IMR-90 (cell line): ENCODE measurements at regions not wholly inside any gene's neighbourhood (a gene's known extent, or its start where the extent isn't known, plus 50 kb on each side); places are given as distances from the start of the nearest gene placed in this dataset.

Experiments used
- ATAC-seq: fragments of 200-7000 bp; cut with Tn5 transposase; 2 replicates; pipeline ENCODE4 v1.9.1; 2020; ENCODE audit warnings: low read depth, mild to moderate bottlenecking, moderate library complexity
- BruUV-seq: library from RNA; stranded (reverse); fragments of 400-500 nt; replicated peaks from 2 replicates; lab custom pipeline; 2021; lab: Mats Ljungman, UMichigan
- CTCF ChIA-PET: fragments of 300-600 bp; formaldehyde crosslinking; extraction: SDS; loops from one replicate; lab custom pipeline; 2021; ENCODE audit warnings: antibody characterized with exemption; lab: Yijun Ruan, JAX
- POLR2A ChIA-PET: fragments of 300-600 bp; sonication (Branson Sonifier 250); formaldehyde crosslinking; loops from one replicate; lab custom pipeline; 2022; ENCODE audit warnings: antibody characterized with exemption; ENCODE audit not compliant: unreplicated experiment; lab: Charles Lee
- DNase-seq: peaks from one replicate; pipeline ENCODE4 v3.0.0; 2013
- H2AFZ ChIP-seq: replicated peaks from 2 replicates; pipeline ENCODE3; 2013; ENCODE audit warnings: low read length, mild to moderate bottlenecking; ENCODE audit not compliant: poor library complexity
- H2AK5ac ChIP-seq: 2 replicates; pipeline ENCODE4 v1.6.1; 2013; ENCODE audit warnings: low read depth, low read length, inconsistent platforms
- H2AK9ac ChIP-seq: replicated peaks from 2 replicates; pipeline ENCODE3; 2013; ENCODE audit warnings: mild to moderate bottlenecking, low read depth, low read length, moderate library complexity; ENCODE audit not compliant: poor library complexity
- H2BK120ac ChIP-seq: 2 replicates; pipeline ENCODE4 v1.6.1; 2013; ENCODE audit warnings: low read depth, low read length, inconsistent platforms
- H2BK15ac ChIP-seq: 3 replicates; pipeline ENCODE4 v1.6.1; 2013; ENCODE audit warnings: low read depth, low read length, inconsistent platforms
- H2BK20ac ChIP-seq: 2 replicates; pipeline ENCODE4 v1.6.1; 2013; ENCODE audit warnings: low read depth, mild to moderate bottlenecking, inconsistent platforms, low read length, moderate library complexity
- H2BK5ac ChIP-seq: 2 replicates; pipeline ENCODE4 v1.6.1; 2013; ENCODE audit warnings: mild to moderate bottlenecking, low read depth, low read length, inconsistent platforms; ENCODE audit not compliant: poor library complexity, severe bottlenecking
- H3K14ac ChIP-seq: replicated peaks from 2 replicates; pipeline ENCODE4 v1.6.1; 2013; ENCODE audit warnings: low read depth, low read length, inconsistent platforms
- H3K18ac ChIP-seq: 2 replicates; pipeline ENCODE4 v1.6.1; 2013; ENCODE audit warnings: low read depth, low read length, control low read depth
- H3K23ac ChIP-seq: 2 replicates; pipeline ENCODE4 v1.6.1; 2013; ENCODE audit warnings: low read depth, low read length, inconsistent platforms
- H3K27ac ChIP-seq: 2 replicates; pipeline ENCODE4 v1.5.1; 2013; ENCODE audit warnings: mild to moderate bottlenecking, control low read depth, low read length; ENCODE audit not compliant: insufficient read depth
- H3K27me3 ChIP-seq: 2 replicates; pipeline ENCODE4 v1.6.1; 2013; ENCODE audit warnings: low read length; ENCODE audit not compliant: control insufficient read depth, insufficient read depth
- H3K36me3 ChIP-seq: 2 replicates; pipeline ENCODE4 v1.6.1; 2013; ENCODE audit warnings: low read length, mixed read lengths; ENCODE audit not compliant: control insufficient read depth, insufficient read depth
- H3K4ac ChIP-seq: 2 replicates; pipeline ENCODE4 v1.6.1; 2013; ENCODE audit warnings: low read depth, low read length, inconsistent platforms
- H3K4me1 ChIP-seq: 2 replicates; pipeline ENCODE4 v1.6.1; 2013; ENCODE audit warnings: low read length, mixed read lengths; ENCODE audit not compliant: control insufficient read depth, insufficient read depth
- H3K4me2 ChIP-seq: 2 replicates; pipeline ENCODE4 v1.6.1; 2013; ENCODE audit warnings: low read depth, mild to moderate bottlenecking, control low read depth, low read length, moderate library complexity
- H3K4me3 ChIP-seq: 2 replicates; pipeline ENCODE4 v1.5.1; 2013; ENCODE audit warnings: low read depth, mild to moderate bottlenecking, control low read depth, low read length, moderate library complexity; ENCODE audit not compliant: insufficient read depth
- H3K56ac ChIP-seq: 2 replicates; pipeline ENCODE4 v1.6.1; 2013; ENCODE audit warnings: low read length, inconsistent platforms; ENCODE audit not compliant: insufficient read depth; ENCODE audit errors: extremely low read depth
- H3K79me1 ChIP-seq, 2 experiments: 2 replicates each; pipeline ENCODE4 v1.6.1; 2013; ENCODE audit warnings: low read length in 2 of 2, inconsistent platforms in 1 of 2, low read depth in 1 of 2
- H3K9ac ChIP-seq: 2 replicates; pipeline ENCODE4 v1.6.1; 2013; ENCODE audit warnings: low read depth, low read length, control low read depth
- H3K9me1 ChIP-seq: 2 replicates; pipeline ENCODE4 v1.6.1; 2013; ENCODE audit warnings: low read length, inconsistent platforms; ENCODE audit not compliant: insufficient read depth
- H3K9me3 ChIP-seq: 2 replicates; pipeline ENCODE4 v1.6.1; 2013; ENCODE audit warnings: low read length; ENCODE audit not compliant: control insufficient read depth, insufficient read depth
- H4K20me1 ChIP-seq: 2 replicates; pipeline ENCODE4 v1.6.1; 2013; ENCODE audit warnings: low read length, inconsistent platforms; ENCODE audit not compliant: insufficient read depth
- H4K5ac ChIP-seq: 2 replicates; pipeline ENCODE4 v1.6.1; 2013; ENCODE audit warnings: mild to moderate bottlenecking, low read depth, low read length, control low read depth
- H4K8ac ChIP-seq, 2 experiments: 2 replicates each; pipeline ENCODE4 v1.6.1; 2013; ENCODE audit warnings: low read depth in 2 of 2, low read length in 2 of 2, control low read depth in 1 of 2, inconsistent platforms in 1 of 2
- H4K91ac ChIP-seq: 2 replicates; pipeline ENCODE4 v1.6.1; 2013; ENCODE audit warnings: low read depth, low read length, inconsistent platforms; ENCODE audit not compliant: insufficient read depth
- ELK1 ChIP-seq: fragments of 150-350 bp; IDR thresholded peaks from 2 replicates; pipeline ENCODE4 v1.6.1; 2016; ENCODE audit warnings: low read depth, mild to moderate bottlenecking, low read length, moderate library complexity, borderline replicate concordance
- NFE2L2 ChIP-seq: fragments of 150-350 bp; IDR thresholded peaks from 2 replicates; pipeline ENCODE4 v1.6.1; 2016; ENCODE audit warnings: low read depth, mild to moderate bottlenecking, low read length
- RAD21 ChIP-seq: IDR thresholded peaks from 2 replicates; pipeline ENCODE4 v1.6.1; 2012; ENCODE audit warnings: low read length, improper control_type of control experiment
- RCOR1 ChIP-seq: IDR thresholded peaks from 2 replicates; pipeline ENCODE4 v1.6.1; 2012; ENCODE audit warnings: mild to moderate bottlenecking, low read length, improper control_type of control experiment; ENCODE audit not compliant: insufficient replicate concordance
- WGBS, 2 experiments: methylation state at CpG; one replicate each; pipeline versions ENCODE4 v1.1.5 to v1.1.7; 2013; ENCODE audit warnings: missing lambda C conversion rate in 2 of 2; ENCODE audit not compliant: insufficient read length in 1 of 2; ENCODE audit errors: extremely low coverage in 2 of 2; 5-methylcytosine and 5-hydroxymethylcytosine counted together
- dilution Hi-C: fragments of 300-500 bp; cut with HindIII; formaldehyde crosslinking; loops from one replicate; pipeline ENCODE4 v1.14.3; 2018; ENCODE audit warnings: low sequenced_read_pairs; ENCODE audit not compliant: unreplicated experiment
- in situ Hi-C: fragments of 300-500 bp; cut with MboI; formaldehyde crosslinking; loops from 3 replicates; pipeline ENCODE4 v1.14.3; 2019; ENCODE audit warnings: low sequenced_read_pairs, inconsistent platforms, mixed read lengths
- intact Hi-C: fragments of 100-400 bp; cut with micrococcal nuclease; formaldehyde crosslinking; loops from 2 replicates; pipeline ENCODE4 v1.10.0; 2022
- TF ChIP-seq, protein P1 (sequence below): conservative IDR thresholded peaks from 2 replicates; pipeline ENCODE4 v1.5.1; 2012; ENCODE audit warnings: mild to moderate bottlenecking, low read depth, low read length, improper control_type of control experiment

DNA sequence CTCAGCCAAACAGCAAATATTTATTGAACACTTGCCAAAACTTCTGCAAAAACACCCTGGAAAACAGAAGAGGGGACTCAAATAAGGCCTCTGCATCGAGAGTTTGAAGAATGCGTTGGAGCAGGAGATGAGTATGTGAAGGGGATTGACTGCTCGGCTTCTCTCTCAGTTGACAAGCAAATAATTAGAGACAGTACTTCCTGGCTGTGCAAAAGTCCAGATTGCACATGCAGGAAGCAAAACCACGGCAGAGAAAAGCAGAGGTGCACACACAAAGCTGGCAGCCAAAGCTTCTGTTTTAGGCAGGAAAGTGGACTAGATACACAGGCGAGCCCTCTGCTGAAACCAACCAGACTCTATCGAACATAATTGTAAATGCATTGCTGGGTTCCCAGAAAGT lies 343.6 kb upstream of the MGMT start:
- BruUV-seq: no TSS peak

More for the DNA sequence above, 343.6 kb upstream of the MGMT start:
- no peaks in the 10 kb centered on the region for H3K36me3 ChIP-seq
- H3K18ac ChIP-seq: no peak overlapping the region
- H3K56ac ChIP-seq: no peak overlapping the region
- H2AK9ac ChIP-seq: no peak overlapping the region
- H3K23ac ChIP-seq: no peak overlapping the region
- in situ Hi-C loops: no loop called here
- no peak overlapping the region for H3K4me2 ChIP-seq
- no peak overlapping the region for H3K27ac ChIP-seq
- peaks cover 5% of the 10 kb centered on the region for H3K9me3 ChIP-seq
- H3K27me3 ChIP-seq: no peaks in the 10 kb centered on the region; the same call in 1 of the 2 replicates
- H2AFZ ChIP-seq: no peak overlapping the region
- H2AK5ac ChIP-seq: no peak overlapping the region
- no peak overlapping the region for H2BK20ac ChIP-seq
- H3K4me3 ChIP-seq: no peak overlapping the region
- 20% methylated on average over 1 of the region's 6 CpGs; no CpG with 5 or more reads in 1 of the 2 experiments for WGBS, 2 experiments
- POLR2A ChIA-PET: no interaction called here
- no peak overlapping the region for H3K14ac ChIP-seq
- DNase-seq (no peak), ATAC-seq (no peak)
- no peak overlapping the region for H3K4ac ChIP-seq
- H2BK5ac ChIP-seq: no peak overlapping the region
- TF ChIP-seq NFE2L2 (no peak), ELK1 (no peak), RCOR1 (no peak), RAD21 (no peak)
- TF ChIP-seq, protein P1, sequence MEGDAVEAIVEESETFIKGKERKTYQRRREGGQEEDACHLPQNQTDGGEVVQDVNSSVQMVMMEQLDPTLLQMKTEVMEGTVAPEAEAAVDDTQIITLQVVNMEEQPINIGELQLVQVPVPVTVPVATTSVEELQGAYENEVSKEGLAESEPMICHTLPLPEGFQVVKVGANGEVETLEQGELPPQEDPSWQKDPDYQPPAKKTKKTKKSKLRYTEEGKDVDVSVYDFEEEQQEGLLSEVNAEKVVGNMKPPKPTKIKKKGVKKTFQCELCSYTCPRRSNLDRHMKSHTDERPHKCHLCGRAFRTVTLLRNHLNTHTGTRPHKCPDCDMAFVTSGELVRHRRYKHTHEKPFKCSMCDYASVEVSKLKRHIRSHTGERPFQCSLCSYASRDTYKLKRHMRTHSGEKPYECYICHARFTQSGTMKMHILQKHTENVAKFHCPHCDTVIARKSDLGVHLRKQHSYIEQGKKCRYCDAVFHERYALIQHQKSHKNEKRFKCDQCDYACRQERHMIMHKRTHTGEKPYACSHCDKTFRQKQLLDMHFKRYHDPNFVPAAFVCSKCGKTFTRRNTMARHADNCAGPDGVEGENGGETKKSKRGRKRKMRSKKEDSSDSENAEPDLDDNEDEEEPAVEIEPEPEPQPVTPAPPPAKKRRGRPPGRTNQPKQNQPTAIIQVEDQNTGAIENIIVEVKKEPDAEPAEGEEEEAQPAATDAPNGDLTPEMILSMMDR: no peak
- dilution Hi-C loops: no loop called here
- CTCF ChIA-PET: no interaction called here
- H4K8ac ChIP-seq: no peak overlapping the region
- H3K9ac ChIP-seq: no peak overlapping the region
- H3K4me1 ChIP-seq: no peaks in the 10 kb centered on the region
- H4K20me1 ChIP-seq: no peaks in the 10 kb centered on the region
- no peak overlapping the region for H2BK120ac ChIP-seq
- no peak overlapping the region for H2BK15ac ChIP-seq
- no peaks in the 10 kb centered on the region for H3K9me1 ChIP-seq
- no peak overlapping the region for H4K91ac ChIP-seq
- no peak overlapping the region for H4K5ac ChIP-seq
- H3K79me1 ChIP-seq: no peaks in the 10 kb centered on the region
- intact Hi-C loops: no loop called here
